WTC11 (cell line): ENCODE measurements at regions not wholly inside any gene's neighbourhood (a gene's known extent, or its start where the extent isn't known, plus 50 kb on each side); places are given as distances from the start of the nearest gene placed in this dataset.

Source experiments
- ATAC-seq: fragments of 200-7000 bp; cut with Tn5 transposase; 2 replicates; pipeline ENCODE4 v1.10.0; 2021; ENCODE audit warnings: mild to moderate bottlenecking, moderate library complexity
- CTCF ChIA-PET: fragments of 300-600 bp; sonication (Branson Sonifier 250); formaldehyde crosslinking; loops from one replicate; lab custom pipeline; 2021; ENCODE audit warnings: antibody characterized with exemption; lab: Charles Lee
- POLR2A ChIA-PET: fragments of 350-600 bp; sonication (Branson Sonifier 250); formaldehyde crosslinking; loops from one replicate; lab custom pipeline; 2021; ENCODE audit warnings: antibody characterized with exemption; lab: Charles Lee
- DNase-seq: peaks from one replicate; pipeline ENCODE4 v3.0.0; 2021; ENCODE audit warnings: low spot score
- H3K27ac Mint-ChIP-seq: 2 replicates; pipeline ENCODE4 v1.8.0; 2021; ENCODE audit warnings: mixed read lengths
- H3K27me3 Mint-ChIP-seq: 2 replicates; pipeline ENCODE4 v1.8.0; 2021; ENCODE audit warnings: low read depth, mild to moderate bottlenecking, moderate library complexity, mixed read lengths
- H3K36me3 Mint-ChIP-seq: 2 replicates; pipeline ENCODE4 v1.8.0; 2021; ENCODE audit warnings: mixed read lengths
- H3K4me1 Mint-ChIP-seq: 2 replicates; pipeline ENCODE4 v1.8.0; 2022; ENCODE audit warnings: mixed read lengths
- H3K4me3 Mint-ChIP-seq: 2 replicates; pipeline ENCODE4 v1.8.0; 2021; ENCODE audit warnings: mild to moderate bottlenecking, moderate library complexity, mixed read lengths
- H3K9me3 Mint-ChIP-seq: 2 replicates; pipeline ENCODE4 v1.8.0; 2021; ENCODE audit warnings: mixed read lengths
- CREB1 ChIP-seq: sonication (generic); formaldehyde crosslinking; IDR thresholded peaks from 2 replicates; pipeline ENCODE4 v1.8.0; 2023; ENCODE audit warnings: mild to moderate bottlenecking, missing genetic modification reagents
- CREM ChIP-seq: sonication (generic); formaldehyde crosslinking; IDR thresholded peaks from 2 replicates; pipeline ENCODE4 v1.8.1; 2022; ENCODE audit warnings: mild to moderate bottlenecking, missing genetic modification reagents, moderate library complexity
- E2F4 ChIP-seq: sonication (generic); formaldehyde crosslinking; IDR thresholded peaks from 2 replicates; pipeline ENCODE4 v1.8.1; 2022; ENCODE audit warnings: low read depth, mild to moderate bottlenecking, moderate library complexity, missing genetic modification reagents, borderline replicate concordance
- EMX1 ChIP-seq: fragments of 250-450 bp; sonication (Bioruptor Pico); IDR thresholded peaks from 2 replicates; pipeline ENCODE4 v1.8.0; 2021; ENCODE audit warnings: mild to moderate bottlenecking
- FOXP1 ChIP-seq: sonication (generic); formaldehyde crosslinking; IDR thresholded peaks from 2 replicates; pipeline ENCODE4 v1.8.0; 2022; ENCODE audit warnings: missing genetic modification reagents, mild to moderate bottlenecking, moderate library complexity, borderline replicate concordance
- GABPB1 ChIP-seq: sonication (generic); formaldehyde crosslinking; IDR thresholded peaks from 2 replicates; pipeline ENCODE4 v1.8.1; 2023; ENCODE audit warnings: mild to moderate bottlenecking, missing genetic modification reagents
- JUN ChIP-seq: sonication (generic); formaldehyde crosslinking; IDR thresholded peaks from 2 replicates; pipeline ENCODE4 v1.8.0; 2023; ENCODE audit warnings: mild to moderate bottlenecking, missing genetic modification reagents
- KAT7 ChIP-seq: sonication (generic); formaldehyde crosslinking; IDR thresholded peaks from 2 replicates; pipeline ENCODE4 v1.8.1; 2023; ENCODE audit warnings: missing genetic modification reagents, mild to moderate bottlenecking, borderline replicate concordance
- OVOL2 ChIP-seq: fragments of 250-450 bp; sonication (Bioruptor Pico); IDR thresholded peaks from 2 replicates; pipeline ENCODE4 v1.9.0; 2021; ENCODE audit warnings: mild to moderate bottlenecking, borderline replicate concordance
- PREB ChIP-seq: sonication (generic); formaldehyde crosslinking; IDR thresholded peaks from 2 replicates; pipeline ENCODE4 v1.8.1; 2022; ENCODE audit warnings: mild to moderate bottlenecking, missing genetic modification reagents, moderate library complexity, borderline replicate concordance
- PRRX2 ChIP-seq: fragments of 250-450 bp; sonication (Bioruptor Pico); IDR thresholded peaks from 2 replicates; pipeline ENCODE4 v1.8.0; 2021; ENCODE audit warnings: mild to moderate bottlenecking
- RELA ChIP-seq: sonication (generic); formaldehyde crosslinking; IDR thresholded peaks from 2 replicates; pipeline ENCODE4 v1.8.1; 2022; ENCODE audit warnings: missing genetic modification reagents, mild to moderate bottlenecking, borderline replicate concordance
- ZBTB43 ChIP-seq: sonication (generic); formaldehyde crosslinking; IDR thresholded peaks from 2 replicates; pipeline ENCODE4 v1.8.1; 2023; ENCODE audit warnings: mild to moderate bottlenecking, missing genetic modification reagents
- ZNF121 ChIP-seq: sonication (generic); formaldehyde crosslinking; IDR thresholded peaks from 2 replicates; pipeline ENCODE4 v1.8.0; 2023; ENCODE audit warnings: missing genetic modification reagents
- ZNF138 ChIP-seq: sonication (generic); formaldehyde crosslinking; conservative IDR thresholded peaks from 2 replicates; pipeline ENCODE4 v1.8.1; 2022; ENCODE audit warnings: mild to moderate bottlenecking, moderate library complexity, missing genetic modification reagents
- ZNF232 ChIP-seq: sonication (generic); formaldehyde crosslinking; IDR thresholded peaks from 2 replicates; pipeline ENCODE4 v1.8.0; 2022; ENCODE audit warnings: mild to moderate bottlenecking, missing genetic modification reagents
- TF ChIP-seq, protein P1 (sequence below): sonication (generic); formaldehyde crosslinking; conservative IDR thresholded peaks from 2 replicates; pipeline ENCODE4 v1.8.1; 2023; ENCODE audit warnings: mild to moderate bottlenecking, low read depth, missing genetic modification reagents, moderate library complexity
- TF ChIP-seq, protein P2 (sequence below): sonication (generic); formaldehyde crosslinking; IDR thresholded peaks from 2 replicates; pipeline ENCODE4 v1.8.0; 2023; ENCODE audit warnings: missing genetic modification reagents
- TF ChIP-seq, protein P3 (sequence below): fragments of 250-450 bp; sonication (Bioruptor Pico); IDR thresholded peaks from 2 replicates; pipeline ENCODE4 v1.8.0; 2021; ENCODE audit warnings: mild to moderate bottlenecking
- TF ChIP-seq, protein P4 (sequence below): sonication (generic); formaldehyde crosslinking; IDR thresholded peaks from 2 replicates; pipeline ENCODE4 v1.8.0; 2022; ENCODE audit warnings: mild to moderate bottlenecking, missing genetic modification reagents

- TF ChIP-seq, protein P1, sequence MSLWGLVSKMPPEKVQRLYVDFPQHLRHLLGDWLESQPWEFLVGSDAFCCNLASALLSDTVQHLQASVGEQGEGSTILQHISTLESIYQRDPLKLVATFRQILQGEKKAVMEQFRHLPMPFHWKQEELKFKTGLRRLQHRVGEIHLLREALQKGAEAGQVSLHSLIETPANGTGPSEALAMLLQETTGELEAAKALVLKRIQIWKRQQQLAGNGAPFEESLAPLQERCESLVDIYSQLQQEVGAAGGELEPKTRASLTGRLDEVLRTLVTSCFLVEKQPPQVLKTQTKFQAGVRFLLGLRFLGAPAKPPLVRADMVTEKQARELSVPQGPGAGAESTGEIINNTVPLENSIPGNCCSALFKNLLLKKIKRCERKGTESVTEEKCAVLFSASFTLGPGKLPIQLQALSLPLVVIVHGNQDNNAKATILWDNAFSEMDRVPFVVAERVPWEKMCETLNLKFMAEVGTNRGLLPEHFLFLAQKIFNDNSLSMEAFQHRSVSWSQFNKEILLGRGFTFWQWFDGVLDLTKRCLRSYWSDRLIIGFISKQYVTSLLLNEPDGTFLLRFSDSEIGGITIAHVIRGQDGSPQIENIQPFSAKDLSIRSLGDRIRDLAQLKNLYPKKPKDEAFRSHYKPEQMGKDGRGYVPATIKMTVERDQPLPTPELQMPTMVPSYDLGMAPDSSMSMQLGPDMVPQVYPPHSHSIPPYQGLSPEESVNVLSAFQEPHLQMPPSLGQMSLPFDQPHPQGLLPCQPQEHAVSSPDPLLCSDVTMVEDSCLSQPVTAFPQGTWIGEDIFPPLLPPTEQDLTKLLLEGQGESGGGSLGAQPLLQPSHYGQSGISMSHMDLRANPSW (CRISPR knock-in tag): no peak
- TF ChIP-seq, protein P2, sequence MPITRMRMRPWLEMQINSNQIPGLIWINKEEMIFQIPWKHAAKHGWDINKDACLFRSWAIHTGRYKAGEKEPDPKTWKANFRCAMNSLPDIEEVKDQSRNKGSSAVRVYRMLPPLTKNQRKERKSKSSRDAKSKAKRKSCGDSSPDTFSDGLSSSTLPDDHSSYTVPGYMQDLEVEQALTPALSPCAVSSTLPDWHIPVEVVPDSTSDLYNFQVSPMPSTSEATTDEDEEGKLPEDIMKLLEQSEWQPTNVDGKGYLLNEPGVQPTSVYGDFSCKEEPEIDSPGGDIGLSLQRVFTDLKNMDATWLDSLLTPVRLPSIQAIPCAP: no peak
- TF ChIP-seq, protein P3, sequence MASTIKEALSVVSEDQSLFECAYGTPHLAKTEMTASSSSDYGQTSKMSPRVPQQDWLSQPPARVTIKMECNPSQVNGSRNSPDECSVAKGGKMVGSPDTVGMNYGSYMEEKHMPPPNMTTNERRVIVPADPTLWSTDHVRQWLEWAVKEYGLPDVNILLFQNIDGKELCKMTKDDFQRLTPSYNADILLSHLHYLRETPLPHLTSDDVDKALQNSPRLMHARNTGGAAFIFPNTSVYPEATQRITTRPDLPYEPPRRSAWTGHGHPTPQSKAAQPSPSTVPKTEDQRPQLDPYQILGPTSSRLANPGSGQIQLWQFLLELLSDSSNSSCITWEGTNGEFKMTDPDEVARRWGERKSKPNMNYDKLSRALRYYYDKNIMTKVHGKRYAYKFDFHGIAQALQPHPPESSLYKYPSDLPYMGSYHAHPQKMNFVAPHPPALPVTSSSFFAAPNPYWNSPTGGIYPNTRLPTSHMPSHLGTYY (CRISPR knock-in tag): no peak
- TF ChIP-seq GABPB1 (CRISPR knock-in tag) (no peak), CREM (no peak)
Measured at GRCh38 chr18:29164020-29164706, 987.2 kb upstream of the CDH2 start (continued).

- Mint-ChIP-seq H3K4me1 (peaks cover 40% of the 10 kb centered on the region), H3K4me3 (no peak overlapping the region), H3K36me3 (peaks cover 7% of the 10 kb centered on the region; the same call in 1 of the 2 replicates), H3K27me3 (no peaks in the 10 kb centered on the region), H3K27ac (no peak overlapping the region), H3K9me3 (peaks cover 11% of the 10 kb centered on the region)
- no peak for ATAC-seq
- ChIA-PET POLR2A (no interaction called here), CTCF (no interaction called here)
- DNase-seq: no peak
- TF ChIP-seq RELA (CRISPR knock-in tag) (no peak), ZBTB43 (no peak), PREB (CRISPR knock-in tag) (no peak)
- TF ChIP-seq, protein P3 (CRISPR knock-in tag): no peak
Measured at GRCh38 chr18:29163596-29163995, 986.7 kb upstream of the CDH2 start.

DNA sequence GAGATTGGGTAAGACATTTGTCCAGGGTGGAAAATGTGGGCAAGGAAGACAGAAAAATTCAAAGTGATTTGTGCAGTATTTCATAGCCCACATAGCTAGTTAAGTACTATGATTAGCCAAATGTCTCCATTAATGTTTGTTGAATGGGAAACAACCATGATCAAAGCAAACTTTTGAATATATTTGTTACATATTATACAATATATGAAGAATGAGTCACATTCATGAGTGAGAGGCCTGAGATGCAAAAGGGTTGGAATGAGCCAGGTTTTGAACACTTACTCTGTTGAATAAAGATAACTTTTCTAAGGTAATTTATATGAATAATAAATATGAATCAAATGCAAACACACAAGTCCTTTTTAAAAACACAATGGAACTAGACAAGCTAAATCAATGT lies 984.5 kb upstream of the CDH2 start:
- DNase-seq (no peak), ATAC-seq (no peak)
- peaks cover 55% of the 10 kb centered on the region for H3K4me1 Mint-ChIP-seq
- H3K27ac Mint-ChIP-seq: no peak overlapping the region
- H3K27me3 Mint-ChIP-seq: no peaks in the 10 kb centered on the region
- ChIA-PET POLR2A (no interaction called here), CTCF (no interaction called here)
- no peaks in the 10 kb centered on the region for H3K36me3 Mint-ChIP-seq
- H3K9me3 Mint-ChIP-seq: no peaks in the 10 kb centered on the region
- H3K4me3 Mint-ChIP-seq: no peak overlapping the region
- TF ChIP-seq ZNF121: no peak
- TF ChIP-seq, protein P2: no peak
- no peak for TF ChIP-seq ZNF232
- TF ChIP-seq OVOL2: no peak
- no peak for TF ChIP-seq JUN (CRISPR knock-in tag)
- TF ChIP-seq FOXP1: no peak
- TF ChIP-seq KAT7 (CRISPR knock-in tag): no peak
- no peak for TF ChIP-seq E2F4 (CRISPR knock-in tag)
- no peak for TF ChIP-seq CREB1
- TF ChIP-seq ZNF138 (CRISPR knock-in tag): no peak
- no peak for TF ChIP-seq EMX1 (CRISPR knock-in tag)
- TF ChIP-seq PRRX2: no peak
- TF ChIP-seq ZBTB43: no peak
- TF ChIP-seq, protein P4, sequence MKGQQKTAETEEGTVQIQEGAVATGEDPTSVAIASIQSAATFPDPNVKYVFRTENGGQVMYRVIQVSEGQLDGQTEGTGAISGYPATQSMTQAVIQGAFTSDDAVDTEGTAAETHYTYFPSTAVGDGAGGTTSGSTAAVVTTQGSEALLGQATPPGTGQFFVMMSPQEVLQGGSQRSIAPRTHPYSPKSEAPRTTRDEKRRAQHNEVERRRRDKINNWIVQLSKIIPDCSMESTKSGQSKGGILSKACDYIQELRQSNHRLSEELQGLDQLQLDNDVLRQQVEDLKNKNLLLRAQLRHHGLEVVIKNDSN (CRISPR knock-in tag): no peak
